HepG2 (cell line): ENCODE measurements at regions not wholly inside any gene's neighbourhood (a gene's known extent, or its start where the extent isn't known, plus 50 kb on each side); places are given as distances from the start of the nearest gene placed in this dataset.
A peak's percentile ranks its signal among the peaks of the same experiment; 100 is the strongest.

Source experiments
- ATAC-seq: fragments of 200-7000 bp; cut with Tn5 transposase; 3 replicates; pipeline ENCODE4 v1.9.1; 2020; ENCODE audit warnings: mild to moderate bottlenecking, moderate library complexity
- BruUV-seq: library from RNA; stranded (reverse); fragments of 400-500 nt; replicated peaks from 2 replicates; lab custom pipeline; 2021; lab: Mats Ljungman, UMichigan
- CTCF ChIA-PET: fragments of 300-600 bp; formaldehyde crosslinking; extraction: SDS; loops from one replicate; lab custom pipeline; 2021; ENCODE audit warnings: low total read pairs, inconsistent platforms, low intra/inter-chr PET ratio; lab: Yijun Ruan, JAX
- POLR2A ChIA-PET: fragments of 350-600 bp; sonication (Branson Sonifier 250); formaldehyde crosslinking; loops from one replicate; lab custom pipeline; 2020; ENCODE audit warnings: antibody characterized with exemption, inconsistent platforms; lab: Yijun Ruan, JAX
- DNase-seq: peaks from one replicate; pipeline ENCODE4 v3.0.0-alpha.2; 2015; ENCODE audit warnings: low spot score
- FAIRE-seq: peaks from 3 replicates; lab custom pipeline; 2011; peaks lifted over from hg19 to GRCh38; lab: Jason Lieb, UNC
- H2AFZ ChIP-seq: one replicate; pipeline ENCODE4 v1.6.1; 2011; ENCODE audit warnings: low read length, inconsistent platforms
- H3K27ac ChIP-seq: fragments of 300-600 bp; 3 replicates; pipeline ENCODE4 v1.8.0; 2011; ENCODE audit warnings: mixed run types, mild to moderate bottlenecking, mixed read lengths, low read length, inconsistent platforms; ENCODE audit not compliant: insufficient read depth; ENCODE audit errors: extremely low read length
- H3K27me3 ChIP-seq, 2 experiments: fragments of 200-600 bp in 1 of 2; 2 replicates in 1 of 2; 3 replicates in 1 of 2; pipeline versions ENCODE4 v1.6.0 to v1.8.0; 2011; ENCODE audit warnings: low read length in 2 of 2, mild to moderate bottlenecking in 2 of 2, moderate library complexity in 2 of 2, inconsistent platforms in 1 of 2; ENCODE audit not compliant: insufficient read depth in 2 of 2, control insufficient read depth in 1 of 2
- H3K36me3 ChIP-seq, 2 experiments: fragments of 200-600 bp in 1 of 2; replicated peaks in 1 of 2; 2 replicates in 1 of 2; 3 replicates in 1 of 2; pipeline versions ENCODE4 v1.5.1 to v1.8.0; 2011; ENCODE audit warnings: low read length in 2 of 2, inconsistent platforms in 1 of 2; ENCODE audit not compliant: insufficient read depth in 2 of 2, control insufficient read depth in 1 of 2
- H3K4me1 ChIP-seq: 2 replicates; pipeline ENCODE4 v1.5.1; 2012; ENCODE audit warnings: low read length, inconsistent platforms; ENCODE audit not compliant: insufficient read depth
- H3K4me2 ChIP-seq: 2 replicates; pipeline ENCODE4 v1.6.0; 2011; ENCODE audit warnings: low read depth, low read length, inconsistent platforms
- H3K4me3 ChIP-seq, 3 experiments: fragments of 200-600 bp in 1 of 3; sonication (generic), shearing (Covaris generic) in 1 of 3; replicated peaks in 1 of 3; 2 replicates each; pipeline ENCODE4 v1.5.1; 2011 to 2016; ENCODE audit warnings: low read length in 3 of 3, inconsistent platforms in 2 of 3, low read depth in 2 of 3, mild to moderate bottlenecking in 2 of 3, control low read depth in 1 of 3, mixed read lengths in 1 of 3; ENCODE audit not compliant: insufficient read depth in 1 of 3
- H3K79me2 ChIP-seq: one replicate; pipeline ENCODE4 v1.6.1; 2011; ENCODE audit warnings: low read length, inconsistent platforms; ENCODE audit not compliant: insufficient read depth
- H3K9ac ChIP-seq: 2 replicates; pipeline ENCODE4 v1.6.0; 2011; ENCODE audit warnings: mild to moderate bottlenecking, low read depth, low read length, inconsistent platforms; ENCODE audit not compliant: insufficient read depth
- H3K9me3 ChIP-seq: 2 replicates; pipeline ENCODE4 v1.5.1; 2012; ENCODE audit warnings: mild to moderate bottlenecking, low read length
- H4K20me1 ChIP-seq: 2 replicates; pipeline ENCODE4 v1.6.0; 2011; ENCODE audit warnings: inconsistent platforms, mild to moderate bottlenecking, low read length, moderate library complexity; ENCODE audit not compliant: insufficient read depth
- ATF7 ChIP-seq, 2 experiments: fragments of 450-650 bp in 1 of 2; sonication (generic) in 1 of 2; formaldehyde crosslinking in 1 of 2; IDR thresholded peaks; 2 replicates each; pipeline versions ENCODE4 v1.4.0 to v1.6.1; 2016 to 2020; ENCODE audit warnings: antibody characterized with exemption in 1 of 2, mild to moderate bottlenecking in 1 of 2, missing genetic modification reagents in 1 of 2
- CREB1 ChIP-seq, 2 experiments: fragments of 450-650 bp in 1 of 2; IDR thresholded peaks; 2 replicates each; pipeline ENCODE4 v1.6.1; 2016 to 2017; ENCODE audit warnings: control low read depth in 1 of 2, mild to moderate bottlenecking in 1 of 2, missing compliant biosample characterization in 1 of 2, missing genetic modification characterization in 1 of 2
- ERF ChIP-seq: IDR thresholded peaks from 2 replicates; pipeline ENCODE4 v1.6.1; 2018; ENCODE audit warnings: missing biosample characterization, missing genetic modification reagents
- FOXA1 ChIP-seq, 2 experiments: fragments of 450-650 bp in 1 of 2; sonication (generic) in 1 of 2; formaldehyde crosslinking in 1 of 2; IDR thresholded peaks; 2 replicates each; pipeline versions ENCODE4 v1.4.0 to v1.6.1; 2016 to 2020; ENCODE audit warnings: missing genetic modification reagents in 1 of 2
- KDM1A ChIP-seq: IDR thresholded peaks from 2 replicates; pipeline ENCODE4 v1.6.1; 2016; ENCODE audit warnings: missing compliant biosample characterization
- NBN ChIP-seq: fragments of 450-650 bp; conservative IDR thresholded peaks from 2 replicates; pipeline ENCODE4 v1.6.1; 2017
- NR2F1 ChIP-seq, 2 experiments: fragments of 450-650 bp in 1 of 2; formaldehyde crosslinking in 1 of 2; IDR thresholded peaks; 2 replicates each; pipeline versions ENCODE4 v1.5.0 to v1.6.1; 2016 to 2020; ENCODE audit warnings: mild to moderate bottlenecking in 1 of 2, missing compliant biosample characterization in 1 of 2, missing genetic modification reagents in 1 of 2, moderate library complexity in 1 of 2
- PHB2 ChIP-seq: fragments of 450-650 bp; IDR thresholded peaks from 2 replicates; pipeline ENCODE4 v1.6.1; 2018; ENCODE audit not compliant: partially characterized antibody
- THAP8 ChIP-seq: sonication (generic); formaldehyde crosslinking; IDR thresholded peaks from 2 replicates; pipeline ENCODE4 v1.5.1; 2020; ENCODE audit warnings: missing genetic modification reagents, mild to moderate bottlenecking, borderline replicate concordance
- WGBS: methylation state at CpG from one replicate; pipeline ENCODE4 v1.1.6; 2017; ENCODE audit warnings: low lambda C conversion rate; 5-methylcytosine and 5-hydroxymethylcytosine counted together
- in situ Hi-C: cut with HindIII; loops from 2 replicates; pipeline ENCODE4 v1.10.0; 2017; ENCODE audit warnings: low pct_unique_long_range_greater_than_20kb; ENCODE audit not compliant: extremely low pct_ligation_motif_present
- intact Hi-C: fragments of 100-400 bp; cut with micrococcal nuclease; formaldehyde crosslinking; loops from one replicate; pipeline ENCODE4 v1.10.0; 2022; ENCODE audit not compliant: unreplicated experiment
- TF ChIP-seq, protein P1 (sequence below): sonication (generic); formaldehyde crosslinking; IDR thresholded peaks from 2 replicates; pipeline ENCODE4 v1.8.1; 2023; ENCODE audit warnings: mild to moderate bottlenecking, missing genetic modification reagents, borderline replicate concordance

DNA sequence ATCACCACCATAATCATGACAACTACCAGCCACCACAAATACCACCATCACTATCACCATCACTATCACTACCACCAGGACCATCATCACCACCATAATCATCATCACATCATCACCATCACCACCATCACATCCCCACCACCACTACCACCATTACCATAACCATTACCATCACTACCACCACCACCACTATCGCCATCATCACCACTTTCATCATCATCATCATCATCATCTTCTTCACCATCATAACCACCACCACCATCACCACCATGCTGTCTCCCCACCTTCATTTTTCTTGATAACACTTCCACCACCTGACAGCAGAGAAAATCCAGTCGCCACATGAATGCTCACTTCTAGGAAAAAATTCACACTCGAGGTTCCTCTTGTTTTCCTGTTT, 253.6 kb downstream of the ANKRD60 start:
- ATAC-seq (no peak), FAIRE-seq (no peak), DNase-seq (no peak)
- ChIA-PET CTCF (no interaction called here), POLR2A (no interaction called here)
- 12% methylated on average over 3 of the region's 3 CpGs for WGBS
- intact Hi-C loops, result no loop called here
- no peaks in the 10 kb centered on the region for H3K79me2 ChIP-seq
- H3K36me3 ChIP-seq, result no peaks in the 10 kb centered on the region
- peak; percentile 63; the same call in 1 of the 2 replicates for TF ChIP-seq ATF7 (IDR thresholded peaks at IDR 0.05)
- TF ChIP-seq ATF7 (CRISPR knock-in tag; IDR thresholded peaks at IDR 0.05), result no peak
- TF ChIP-seq, protein P1, sequence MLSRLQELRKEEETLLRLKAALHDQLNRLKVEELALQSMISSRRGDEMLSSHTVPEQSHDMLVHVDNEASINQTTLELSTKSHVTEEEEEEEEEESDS, result no peak
- TF ChIP-seq PHB2, result peak; percentile 89
- TF ChIP-seq NR2F1 (CRISPR knock-in tag; IDR thresholded peaks at IDR 0.05), result no peak
- TF ChIP-seq NBN, result 0 out of 2 replicates have a peak, but pooled peaks have one; percentile 53
- TF ChIP-seq CREB1 (IDR thresholded peaks at IDR 0.05), result peak; percentile 91
- TF ChIP-seq CREB1 (CRISPR knock-in tag; IDR thresholded peaks at IDR 0.05), result no peak
- no peak for TF ChIP-seq THAP8 (CRISPR knock-in tag)
- H2AFZ ChIP-seq, result no peak overlapping the region
- no peak overlapping the region for H3K4me3 ChIP-seq
- no peak overlapping the region for H3K9ac ChIP-seq
- peaks cover 6% of the 10 kb centered on the region; the same call in 1 of the 2 replicates for H3K9me3 ChIP-seq
- no peak overlapping the region for H3K27ac ChIP-seq
- no TSS peak for BruUV-seq
- peaks cover 0 to 19% of the 10 kb centered on the region in 2 experiments for H3K27me3 ChIP-seq
- H4K20me1 ChIP-seq, result no peaks in the 10 kb centered on the region
- no peaks in the 10 kb centered on the region for H3K4me1 ChIP-seq
- H3K4me2 ChIP-seq, result no peak overlapping the region
- in situ Hi-C loops, result no loop called here

DNA sequence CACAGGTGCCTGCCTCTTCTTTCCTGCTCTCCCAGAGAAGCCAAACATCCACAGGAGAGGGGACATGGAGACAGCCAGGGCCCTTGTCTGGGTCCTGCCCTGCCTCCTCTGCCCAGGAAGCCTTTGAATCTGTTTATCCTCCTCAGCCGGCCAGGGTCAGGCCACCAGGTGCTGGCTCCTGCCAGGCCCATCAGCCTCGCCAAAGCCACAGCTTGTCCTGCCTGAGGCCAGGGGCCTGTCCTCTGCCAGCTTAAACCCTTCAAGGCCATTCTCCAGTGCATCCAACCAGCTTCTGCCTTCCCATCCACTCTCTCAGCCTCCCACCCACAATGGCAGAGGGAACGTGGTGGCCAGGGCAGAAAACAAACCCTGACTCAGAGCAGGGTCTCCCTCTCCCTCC, 254.6 kb downstream of the ANKRD60 start:
- TF ChIP-seq KDM1A (CRISPR knock-in tag) (no peak), ERF (CRISPR knock-in tag) (no peak), FOXA1 (IDR thresholded peaks at IDR 0.05) (no peak), FOXA1 (CRISPR knock-in tag; IDR thresholded peaks at IDR 0.05) (no peak)
- FAIRE-seq (no peak), DNase-seq (no peak), ATAC-seq (no peak)
- H3K4me3 ChIP-seq, result no peak overlapping the region
- no peaks in the 10 kb centered on the region for H4K20me1 ChIP-seq
- POLR2A ChIA-PET, result no interaction called here
- intact Hi-C loops (no loop called here), in situ Hi-C loops (no loop called here)
- 16% methylated on average over 3 of the region's 3 CpGs for WGBS
- peaks cover 0 to 10% of the 10 kb centered on the region in 2 experiments; a peak in 4 of 5 replicates for H3K27me3 ChIP-seq
- H3K4me1 ChIP-seq, result no peaks in the 10 kb centered on the region
- BruUV-seq, result no TSS peak
- H3K4me2 ChIP-seq, result no peak overlapping the region
- H3K9ac ChIP-seq, result no peak overlapping the region
- H2AFZ ChIP-seq, result no peak overlapping the region
- peaks cover 6% of the 10 kb centered on the region; the same call in 1 of the 2 replicates for H3K9me3 ChIP-seq
- H3K79me2 ChIP-seq, result no peaks in the 10 kb centered on the region
- no peaks in the 10 kb centered on the region for H3K36me3 ChIP-seq
- H3K27ac ChIP-seq, result no peak overlapping the region
- CTCF ChIA-PET, result no interaction called here
